ENCODE measurements at regions not wholly inside any gene's neighbourhood (a gene's known extent, or its start where the extent isn't known, plus 50 kb on each side); places are given as distances from the start of the nearest gene placed in this dataset.

GRCh38 chr6:50442531-50443040 lies 270.7 kb upstream of the TFAP2D start:
- intact Hi-C loops (cut with DNase I): no loop called here
- no peak for DNase-seq (ENCODE audit: low spot score)
- ATAC-seq: no peak

GRCh38 chr6:50443144-50443543 lies 270.2 kb upstream of the TFAP2D start:
- ATAC-seq (no peak), DNase-seq (ENCODE audit: low spot score) (no peak)
- intact Hi-C loops (cut with DNase I): no loop called here

- intact Hi-C loops (cut with DNase I): no loop called here
- ATAC-seq (no peak), DNase-seq (ENCODE audit: low spot score) (no peak)
These were observed 264.2 kb upstream of the TFAP2D start for GRCh38 chr6:50449128-50449527.

- intact Hi-C loops (cut with DNase I): no loop called here
- ATAC-seq: no peak
- no peak for DNase-seq (ENCODE audit: low spot score)
These were observed 261.4 kb upstream of the TFAP2D start for GRCh38 chr6:50451826-50452400.

GRCh38 chr6:50455029-50455428 lies 258.3 kb upstream of the TFAP2D start:
- intact Hi-C loops (cut with DNase I): no loop called here
- DNase-seq (ENCODE audit: low spot score) (no peak), ATAC-seq (no peak)

- no peak for ATAC-seq
- no peak for DNase-seq (ENCODE audit: low spot score)
- intact Hi-C loops (cut with DNase I): no loop called here
These were observed 256.0 kb upstream of the TFAP2D start for GRCh38 chr6:50457351-50457750.

GRCh38 chr6:50461696-50462095 lies 251.6 kb upstream of the TFAP2D start:
- ATAC-seq (no peak), DNase-seq (ENCODE audit: low spot score) (no peak)
- intact Hi-C loops (cut with DNase I): no loop called here

GRCh38 chr6:50463931-50464330 lies 249.4 kb upstream of the TFAP2D start:
- ATAC-seq (no peak), DNase-seq (ENCODE audit: low spot score) (no peak)
- intact Hi-C loops (cut with DNase I): no loop called here

GRCh38 chr6:50467931-50468330 lies 245.4 kb upstream of the TFAP2D start:
- DNase-seq (ENCODE audit: low spot score): no peak
- intact Hi-C loops (cut with DNase I): no loop called here
- no peak for ATAC-seq

GRCh38 chr6:50471041-50471440 lies 242.3 kb upstream of the TFAP2D start:
- no peak for ATAC-seq
- DNase-seq (ENCODE audit: low spot score): no peak
- intact Hi-C loops (cut with DNase I): no loop called here

GRCh38 chr6:50510361-50510760 lies 203.0 kb upstream of the TFAP2D start:
- DNase-seq (ENCODE audit: low spot score) (no peak), ATAC-seq (no peak)
- intact Hi-C loops (cut with DNase I): no loop called here

GRCh38 chr6:50520326-50521266 lies 192.7 kb upstream of the TFAP2D start:
- DNase-seq (ENCODE audit: low spot score) (no peak), ATAC-seq (no peak)
- intact Hi-C loops (cut with DNase I): no loop called here

- intact Hi-C loops (cut with DNase I): no loop called here
- no peak for DNase-seq (ENCODE audit: low spot score)
- ATAC-seq: no peak
These were observed 189.0 kb upstream of the TFAP2D start for GRCh38 chr6:50524341-50524740.

- no peak for ATAC-seq
- DNase-seq (ENCODE audit: low spot score): no peak
- intact Hi-C loops (cut with DNase I): no loop called here
These were observed 185.3 kb upstream of the TFAP2D start for GRCh38 chr6:50527985-50528384.

- no peak for DNase-seq (ENCODE audit: low spot score)
- ATAC-seq: no peak
- intact Hi-C loops (cut with DNase I): no loop called here
These were observed 173.9 kb upstream of the TFAP2D start for GRCh38 chr6:50539447-50539846.

- ATAC-seq (no peak), DNase-seq (ENCODE audit: low spot score) (no peak)
- intact Hi-C loops (cut with DNase I): no loop called here
These were observed 171.4 kb upstream of the TFAP2D start for GRCh38 chr6:50541941-50542340.

- intact Hi-C loops (cut with DNase I): no loop called here
- no peak for ATAC-seq
These were observed 169.7 kb upstream of the TFAP2D start for GRCh38 chr6:50543666-50544065.

GRCh38 chr6:50549026-50549425 lies 164.3 kb upstream of the TFAP2D start:
- DNase-seq (ENCODE audit: low spot score): no peak
- intact Hi-C loops (cut with DNase I): no loop called here
- ATAC-seq: no peak

More at GRCh38 chr6:50543666-50544065, 169.7 kb upstream of the TFAP2D start:
- DNase-seq (ENCODE audit: low spot score): no peak

- ATAC-seq (no peak), DNase-seq (ENCODE audit: low spot score) (no peak)
- intact Hi-C loops (cut with DNase I): no loop called here
These were observed 163.9 kb upstream of the TFAP2D start for GRCh38 chr6:50549475-50549874.

- no peak for ATAC-seq
- intact Hi-C loops (cut with DNase I): no loop called here
These were observed 157.3 kb upstream of the TFAP2D start for GRCh38 chr6:50555982-50556381.

More at GRCh38 chr6:50555982-50556381, 157.3 kb upstream of the TFAP2D start:
- no peak for DNase-seq (ENCODE audit: low spot score)
